HEK293T (cell line): ENCODE measurements at regions not wholly inside any gene's neighbourhood (a gene's known extent, or its start where the extent isn't known, plus 50 kb on each side); places are given as distances from the start of the nearest gene placed in this dataset.

Experiments
- CTCF ChIA-PET: fragments of 350-600 bp; formaldehyde crosslinking; extraction: SDS; loops from one replicate; lab custom pipeline; 2021; ENCODE audit warnings: antibody characterized with exemption, inconsistent platforms; lab: Yijun Ruan, JAX
- POLR2A ChIA-PET: fragments of 350-600 bp; formaldehyde crosslinking; extraction: SDS; loops from one replicate; lab custom pipeline; 2020; ENCODE audit warnings: antibody characterized with exemption, inconsistent platforms; lab: Yijun Ruan, JAX
- DNase-seq: peaks from one replicate; pipeline ENCODE4 v3.0.0; 2012; ENCODE audit warnings: mixed read lengths; ENCODE audit errors: extremely low spot score
- ARNT ChIP-seq: fragments of 450-650 bp; IDR thresholded peaks from 2 replicates; pipeline ENCODE4 v1.6.1; 2017; ENCODE audit warnings: mild to moderate bottlenecking
- BHLHE40 ChIP-seq: fragments of 450-650 bp; IDR thresholded peaks from 2 replicates; pipeline ENCODE4 v1.6.1; 2016; ENCODE audit warnings: mild to moderate bottlenecking, moderate library complexity, borderline replicate concordance
- CTBP1 ChIP-seq: fragments of 450-650 bp; IDR thresholded peaks from 2 replicates; pipeline ENCODE4 v1.6.1; 2016; ENCODE audit warnings: borderline replicate concordance
- ELF4 ChIP-seq: fragments of 450-650 bp; IDR thresholded peaks from 2 replicates; pipeline ENCODE4 v1.6.1; 2017; ENCODE audit warnings: antibody characterized with exemption
- FOXA1 ChIP-seq: fragments of 450-650 bp; IDR thresholded peaks from 2 replicates; pipeline ENCODE4 v1.6.1; 2016; ENCODE audit warnings: mild to moderate bottlenecking
- FOXK2 ChIP-seq: fragments of 450-650 bp; IDR thresholded peaks from 2 replicates; pipeline ENCODE4 v1.6.1; 2016; ENCODE audit warnings: mild to moderate bottlenecking
- FOXM1 ChIP-seq: fragments of 450-650 bp; IDR thresholded peaks from 2 replicates; pipeline ENCODE4 v1.6.1; 2017; ENCODE audit warnings: mild to moderate bottlenecking, borderline replicate concordance
- HDGF ChIP-seq: fragments of 450-650 bp; IDR thresholded peaks from 2 replicates; pipeline ENCODE4 v1.6.1; 2017; ENCODE audit warnings: antibody characterized with exemption, borderline replicate concordance
- L3MBTL2 ChIP-seq: fragments of 450-650 bp; conservative IDR thresholded peaks from 2 replicates; pipeline ENCODE4 v1.6.1; 2016; ENCODE audit warnings: mild to moderate bottlenecking
- LEF1 ChIP-seq: fragments of 450-650 bp; IDR thresholded peaks from 2 replicates; pipeline ENCODE4 v1.6.1; 2017; ENCODE audit warnings: mild to moderate bottlenecking, borderline replicate concordance
- NFRKB ChIP-seq: fragments of 450-650 bp; IDR thresholded peaks from 2 replicates; pipeline ENCODE4 v1.6.1; 2016; ENCODE audit warnings: mild to moderate bottlenecking, moderate library complexity
- PKNOX1 ChIP-seq: fragments of 450-650 bp; IDR thresholded peaks from 2 replicates; pipeline ENCODE4 v1.6.1; 2016
- SP1 ChIP-seq: fragments of 450-650 bp; IDR thresholded peaks from 2 replicates; pipeline ENCODE4 v1.6.1; 2017
- SUZ12 ChIP-seq: fragments of 450-650 bp; IDR thresholded peaks from 2 replicates; pipeline ENCODE4 v1.6.1; 2016; ENCODE audit warnings: mild to moderate bottlenecking
- TARDBP ChIP-seq: fragments of 450-650 bp; IDR thresholded peaks from 2 replicates; pipeline ENCODE4 v1.6.1; 2016
- ZNF384 ChIP-seq: fragments of 450-650 bp; IDR thresholded peaks from 2 replicates; pipeline ENCODE4 v1.6.1; 2016

GRCh38 chr6:114995526-114995925 is 652.7 kb upstream of the HS3ST5 start:
- TF ChIP-seq TARDBP (no peak), CTBP1 (no peak), LEF1 (no peak), HDGF (no peak), ZNF384 (no peak), ARNT (no peak), ELF4 (no peak), FOXA1 (no peak), FOXK2 (no peak)

GRCh38 chr6:114989279-114989964 is 646.6 kb upstream of the HS3ST5 start:
- ChIA-PET POLR2A (no interaction called here), CTCF (no interaction called here)
- TF ChIP-seq ARNT = no peak
- no peak for TF ChIP-seq FOXA1
- DNase-seq = no peak

More at GRCh38 chr6:114995526-114995925, 652.7 kb upstream of the HS3ST5 start:
- POLR2A ChIA-PET = no interaction called here
- no peak for DNase-seq
- CTCF ChIA-PET = interaction anchor here (0.6 kb wide), 1 partner anchor 619 kb away, joined by 3 read pairs; no protein-coding TSS in a partner anchor

DNA sequence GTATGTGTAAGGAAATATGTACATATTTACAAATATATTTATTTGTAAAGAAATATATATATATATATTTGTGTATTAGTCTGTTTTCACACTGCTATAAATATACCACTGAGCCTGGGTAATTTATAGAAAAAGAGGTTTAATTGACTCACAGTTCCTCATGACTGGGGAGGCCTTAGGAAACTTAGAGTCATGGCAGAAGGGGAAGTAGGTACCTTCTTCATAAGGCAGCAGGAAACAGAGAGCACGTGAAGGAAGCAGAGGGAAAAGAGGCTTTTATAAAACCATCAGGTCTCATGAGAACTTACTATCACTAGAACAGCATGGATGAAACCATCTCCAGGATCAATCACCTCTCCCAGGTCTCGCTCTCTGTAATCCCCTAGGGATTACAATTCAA is 644.5 kb upstream of the HS3ST5 start:
- CTCF ChIA-PET = no interaction called here
- TF ChIP-seq SUZ12 (no peak), ARNT (no peak), HDGF (no peak), BHLHE40 (no peak), NFRKB (no peak), CTBP1 (no peak), LEF1 (no peak), PKNOX1 (no peak)
- no peak for DNase-seq
- POLR2A ChIA-PET = no interaction called here

DNA sequence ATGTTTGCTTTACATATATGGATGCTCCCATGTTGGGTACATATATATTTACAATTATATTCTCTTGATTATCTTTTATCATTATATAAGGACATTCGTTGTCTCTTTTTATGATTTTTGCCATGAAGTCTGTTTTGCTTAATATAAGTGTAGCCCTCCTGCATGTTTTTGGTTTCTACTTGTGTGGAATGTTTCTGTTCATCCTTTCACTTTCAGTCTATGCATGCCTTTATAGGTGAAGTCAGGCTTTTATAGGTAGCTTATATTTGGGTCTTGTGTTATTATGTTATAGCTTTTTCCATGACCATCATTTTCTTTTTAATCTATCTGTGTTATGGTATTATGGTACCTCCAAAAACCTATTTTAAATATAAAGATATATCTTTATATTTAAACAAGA is 612.5 kb upstream of the HS3ST5 start:
- no peak for DNase-seq
- ChIA-PET CTCF (no interaction called here), POLR2A (no interaction called here)
- TF ChIP-seq L3MBTL2 (no peak), FOXA1 (no peak), PKNOX1 (no peak), ARNT (no peak), FOXM1 (no peak), ZNF384 (no peak), LEF1 (no peak), HDGF (no peak), SUZ12 (no peak), CTBP1 (no peak), ELF4 (no peak), FOXK2 (no peak), TARDBP (no peak), NFRKB (no peak), SP1 (no peak), BHLHE40 (no peak)

DNA sequence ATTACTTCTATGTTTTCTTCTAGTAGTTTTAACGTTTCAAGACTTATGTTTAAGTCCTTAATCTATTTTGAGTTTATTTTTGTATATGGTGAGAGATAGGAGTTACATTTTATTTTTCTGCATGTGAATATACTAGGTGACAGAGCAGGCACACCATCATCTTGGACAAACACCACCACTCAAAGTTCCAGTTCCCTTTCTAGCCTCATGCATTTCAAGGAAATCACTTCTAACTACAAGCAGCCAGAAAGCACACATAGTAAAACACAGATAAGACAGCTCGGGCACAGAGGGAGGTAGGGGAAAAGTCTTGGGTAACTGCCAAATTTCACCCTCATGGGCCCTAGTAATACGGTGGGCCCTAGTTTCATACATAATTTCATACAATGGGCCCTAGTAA is 609.4 kb upstream of the HS3ST5 start:
- no peak for DNase-seq
- TF ChIP-seq SUZ12 (no peak), FOXA1 (no peak), FOXM1 (no peak), NFRKB (no peak), LEF1 (no peak), CTBP1 (no peak), ZNF384 (no peak), PKNOX1 (no peak), FOXK2 (no peak), L3MBTL2 (no peak), ELF4 (no peak), TARDBP (no peak), ARNT (no peak), HDGF (no peak), BHLHE40 (no peak), SP1 (no peak)
- CTCF ChIA-PET = no interaction called here
- POLR2A ChIA-PET = no interaction called here

- CTCF ChIA-PET = no interaction called here
- no peak for DNase-seq
- POLR2A ChIA-PET = no interaction called here
- TF ChIP-seq TARDBP (no peak), SUZ12 (no peak)
These were observed 602.6 kb upstream of the HS3ST5 start for GRCh38 chr6:114945392-114945791.

GRCh38 chr6:114941078-114941477 is 598.3 kb upstream of the HS3ST5 start:
- ChIA-PET CTCF (no interaction called here), POLR2A (no interaction called here)
- DNase-seq = peak; percentile 63
- TF ChIP-seq SUZ12 (no peak), CTBP1 (peak; percentile 35; the same call in 1 of the 2 replicates), ARNT (peak; percentile 92), TARDBP (no peak), FOXA1 (peak; percentile 85)
